HG02885 (cell line): ENCODE measurements at regions not wholly inside any gene's neighbourhood (a gene's known extent, or its start where the extent isn't known, plus 50 kb on each side); places are given as distances from the start of the nearest gene placed in this dataset.

Source experiments
- ATAC-seq: cut with Tn5 transposase; IDR thresholded peaks from one replicate; pipeline ENCODE4 v1.9.1; 2021; ENCODE audit warnings: mild to moderate bottlenecking; ENCODE audit not compliant: unreplicated experiment, poor library complexity

- ATAC-seq: no peak
These were observed 263.5 kb downstream of the FOXG1 start for GRCh38 chr14:29030121-29030520.

GRCh38 chr14:29030970-29031369, 264.4 kb downstream of the FOXG1 start:
- no peak for ATAC-seq

- no peak for ATAC-seq
These were observed 268.5 kb downstream of the FOXG1 start for GRCh38 chr14:29035134-29035533.

GRCh38 chr14:29037411-29037810, 270.8 kb downstream of the FOXG1 start:
- ATAC-seq: no peak

DNA sequence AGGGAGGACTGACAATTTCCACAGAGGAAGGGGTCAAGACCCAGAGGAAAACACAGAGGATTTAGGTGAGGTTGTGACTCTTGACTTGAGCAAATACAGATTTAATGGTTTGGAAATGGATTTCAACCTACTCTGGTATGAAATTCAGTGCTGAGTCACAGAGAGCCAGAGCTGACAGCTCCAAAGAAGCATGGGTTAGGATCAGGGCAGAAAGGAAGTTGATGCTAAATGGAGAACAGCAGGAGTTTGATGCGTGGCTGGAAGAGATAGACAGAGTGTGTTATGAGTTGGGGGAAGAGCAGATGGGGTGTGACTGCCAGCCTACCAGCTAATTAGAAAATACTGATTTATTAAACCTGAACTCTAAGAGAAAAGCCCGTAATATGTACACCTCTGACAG, 272.6 kb downstream of the FOXG1 start:
- no peak for ATAC-seq

DNA sequence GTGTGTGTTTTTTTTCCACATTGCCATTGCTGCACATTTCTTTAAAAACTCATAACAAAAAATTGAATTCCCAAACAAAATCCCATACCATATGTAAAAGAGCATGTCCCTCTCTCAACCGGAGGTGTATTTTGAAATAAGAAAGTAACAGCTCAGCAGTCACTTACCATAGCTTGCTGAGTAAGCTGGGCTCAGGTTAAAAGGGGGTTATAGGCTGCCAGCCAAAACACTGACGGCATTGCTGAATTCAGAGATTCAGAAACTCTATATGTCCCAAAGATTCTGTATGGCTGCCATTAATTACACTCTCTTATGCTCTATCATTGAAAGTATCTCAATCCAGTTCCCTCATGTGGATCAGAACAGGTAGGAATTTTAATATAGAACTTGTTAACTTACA, 276.0 kb downstream of the FOXG1 start:
- no peak for ATAC-seq

DNA sequence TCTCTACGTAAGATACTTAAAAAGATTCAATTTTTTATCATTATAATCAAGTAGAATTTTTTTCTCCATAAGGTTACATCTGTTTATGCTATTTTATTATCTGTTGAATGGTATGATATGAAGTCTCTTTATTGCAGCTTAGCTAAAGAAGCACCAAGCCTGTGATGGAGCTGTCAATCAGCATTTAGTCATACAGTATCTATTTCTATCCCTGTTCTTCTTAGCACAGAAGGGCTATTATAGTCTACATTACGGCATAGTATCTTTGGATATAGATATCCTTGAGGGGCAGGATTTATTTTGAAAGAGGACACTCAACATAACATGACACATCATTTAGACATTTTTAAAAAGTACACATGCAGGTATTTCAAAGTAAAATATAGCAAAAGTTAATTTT, 277.1 kb downstream of the FOXG1 start:
- no peak for ATAC-seq

DNA sequence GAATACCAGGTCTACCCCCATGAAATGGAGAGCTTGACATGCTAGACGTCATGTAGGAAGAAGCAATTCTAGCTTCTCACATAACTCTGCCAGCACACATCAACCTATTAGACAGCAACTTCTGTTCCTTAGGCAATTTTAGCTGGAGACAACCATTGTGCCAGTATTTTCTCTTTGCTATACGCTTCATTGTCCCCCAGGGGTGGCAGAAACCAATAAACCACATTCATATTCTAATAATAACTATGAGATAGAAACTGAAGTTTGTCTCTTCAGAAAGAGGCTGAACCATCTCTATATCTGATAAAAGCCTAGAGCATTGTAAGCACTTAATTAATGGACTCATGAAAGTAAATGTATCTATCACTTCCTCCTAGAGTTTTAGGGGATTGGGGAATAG, 278.6 kb downstream of the FOXG1 start:
- ATAC-seq: no peak

GRCh38 chr14:29054119-29054518, 287.5 kb downstream of the FOXG1 start:
- ATAC-seq: no peak

DNA sequence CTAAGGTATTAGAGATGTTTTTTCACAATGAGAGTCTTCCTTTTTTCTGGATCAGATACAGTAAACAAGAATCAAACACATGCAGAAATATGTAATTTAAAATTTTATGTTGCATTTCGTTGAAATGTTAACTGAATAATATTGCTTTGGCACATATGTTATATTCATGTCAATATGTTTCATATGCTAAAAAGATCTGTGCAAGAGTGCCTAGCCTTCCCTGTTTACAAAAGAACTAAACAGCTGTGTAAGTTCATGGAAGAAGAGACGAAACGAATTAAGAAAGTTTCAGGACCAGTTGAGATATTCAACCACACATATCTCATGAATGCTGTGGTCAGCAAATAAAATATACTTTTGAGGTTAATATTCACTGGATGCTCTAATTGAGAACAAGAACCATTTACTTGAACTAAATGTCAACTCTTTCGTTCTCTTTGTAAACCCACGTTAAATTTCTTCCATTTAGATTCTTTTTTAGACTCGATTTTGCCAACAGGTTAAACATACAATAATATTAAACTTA, 289.5 kb downstream of the FOXG1 start:
- ATAC-seq: no peak

- ATAC-seq: no peak
These were observed 295.1 kb downstream of the FOXG1 start for GRCh38 chr14:29061702-29062101.

- no peak for ATAC-seq
These were observed 295.9 kb downstream of the FOXG1 start for GRCh38 chr14:29062466-29062865.

DNA sequence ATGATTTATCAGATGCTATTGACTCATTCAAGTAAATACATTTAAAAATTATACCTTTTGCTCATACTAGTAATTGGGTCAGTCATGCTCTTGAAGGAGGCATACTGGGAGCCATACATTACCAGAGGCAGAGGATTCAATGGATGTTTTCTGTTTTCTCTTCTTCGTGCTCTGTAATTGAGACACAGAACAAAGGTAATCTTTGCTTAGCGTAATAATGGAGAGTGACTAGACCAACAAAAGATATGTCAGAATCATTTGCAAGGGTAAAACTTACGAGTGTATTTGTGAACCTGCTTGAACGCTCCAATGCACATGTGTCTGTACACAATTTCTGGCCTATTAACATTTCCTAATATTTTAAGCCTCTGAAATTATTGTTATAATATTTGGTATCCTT, 296.4 kb downstream of the FOXG1 start:
- no peak for ATAC-seq

DNA sequence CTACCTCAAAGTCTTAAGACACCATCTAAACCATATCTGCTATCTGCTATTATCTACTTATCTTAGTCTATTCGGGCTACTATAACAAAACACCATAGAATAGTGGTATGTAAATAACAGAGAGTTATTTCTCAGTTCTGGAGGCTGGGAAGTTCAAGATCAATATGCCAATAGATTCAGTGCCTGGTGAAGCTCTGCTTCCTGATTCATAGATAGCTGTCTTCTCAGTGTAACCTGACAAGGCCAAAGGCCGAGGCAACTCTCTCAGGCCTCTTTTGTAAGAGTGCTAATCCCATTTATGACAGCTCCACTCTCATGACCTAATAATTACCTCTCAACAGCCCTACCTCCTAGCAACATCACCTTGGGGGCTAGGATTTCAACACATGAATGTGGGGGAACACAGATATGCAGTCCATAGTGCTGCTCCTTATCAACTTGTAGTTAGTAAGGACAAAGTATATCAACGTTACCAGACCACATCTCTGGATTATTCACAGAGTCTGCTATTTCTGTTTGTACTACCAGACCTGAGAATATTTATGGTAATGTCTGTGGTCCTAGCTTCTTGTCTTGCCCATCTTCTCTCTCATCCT, 297.8 kb downstream of the FOXG1 start:
- ATAC-seq: no peak

- ATAC-seq: no peak
These were observed 302.6 kb downstream of the FOXG1 start for GRCh38 chr14:29069228-29069627.

- no peak for ATAC-seq
These were observed 309.2 kb downstream of the FOXG1 start for GRCh38 chr14:29075761-29076160.

GRCh38 chr14:29077916-29078315, 311.3 kb downstream of the FOXG1 start:
- ATAC-seq: no peak

- no peak for ATAC-seq
These were observed 312.4 kb downstream of the FOXG1 start for GRCh38 chr14:29078810-29079522.

DNA sequence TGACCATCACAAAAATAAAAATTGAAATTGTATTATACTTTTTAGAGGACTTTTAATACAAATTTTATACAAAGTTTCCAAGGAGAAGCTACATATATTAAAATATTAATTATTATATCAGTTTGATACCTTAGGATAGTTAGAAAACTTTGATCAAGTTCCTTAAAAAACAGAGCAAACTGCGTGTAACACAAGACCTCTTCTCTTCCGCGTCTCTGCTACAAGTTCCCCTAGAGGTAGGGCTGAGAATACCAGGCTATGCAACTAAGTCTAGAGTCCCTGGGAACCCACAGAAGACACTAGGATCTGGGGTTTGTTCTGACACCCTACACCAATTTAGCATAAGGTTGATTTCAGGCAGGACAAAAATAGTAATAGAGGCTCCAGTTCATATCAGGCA, 319.0 kb downstream of the FOXG1 start:
- peak; percentile 50 for ATAC-seq

- no peak for ATAC-seq
These were observed 323.3 kb downstream of the FOXG1 start for GRCh38 chr14:29089849-29090248.

DNA sequence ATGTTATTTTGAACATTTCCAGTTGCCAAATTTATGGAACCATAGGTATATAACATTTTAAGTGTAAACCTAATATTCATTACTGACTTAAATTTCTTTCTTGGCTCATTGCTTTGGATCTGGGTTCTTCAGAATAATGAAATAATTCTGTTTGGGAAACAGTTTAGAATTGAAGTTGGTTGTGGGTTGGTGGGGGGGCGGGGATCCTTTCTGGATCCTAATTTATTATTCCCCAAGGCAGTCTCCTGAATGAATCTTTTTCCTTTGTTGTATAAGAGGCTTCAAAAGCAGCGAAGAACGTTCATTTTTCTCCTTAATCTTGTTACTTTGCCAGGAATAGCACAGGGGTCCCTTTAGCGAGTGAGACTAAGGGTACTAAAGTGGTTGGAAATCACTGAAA, 325.5 kb downstream of the FOXG1 start:
- ATAC-seq: no peak

DNA sequence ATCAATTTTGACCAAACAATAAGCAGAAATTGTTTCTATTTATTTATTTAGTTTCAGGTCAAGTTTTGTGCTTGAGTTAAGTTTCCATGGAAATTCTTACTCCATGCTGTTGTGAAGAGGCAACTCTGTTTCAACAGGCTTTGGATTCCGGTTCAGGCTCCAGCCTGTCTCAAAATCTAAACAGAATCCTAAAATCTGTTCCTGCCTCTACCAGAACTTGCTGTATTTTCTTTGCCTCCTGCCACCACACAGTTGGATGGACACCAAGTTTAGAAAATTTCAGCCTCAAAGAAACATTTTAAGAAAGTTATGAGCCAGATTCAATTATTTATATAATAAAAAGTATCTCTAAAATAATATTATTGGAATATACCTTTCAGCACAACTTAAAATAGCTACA, 330.9 kb downstream of the FOXG1 start:
- ATAC-seq: no peak
